A204.1 (cell line): ENCODE measurements at regions not wholly inside any gene's neighbourhood (a gene's known extent, or its start where the extent isn't known, plus 50 kb on each side); places are given as distances from the start of the nearest gene placed in this dataset.
"Not testable (repeated sequence)": the region's sequence is repeated elsewhere in the genome, so short reads cannot be mapped to it uniquely, and the experiment has no call there.

Source experiments
- FAIRE-seq: peaks from 2 replicates; lab custom pipeline; 2012; peaks lifted over from hg19 to GRCh38; lab: Jason Lieb, UNC

- no peak for FAIRE-seq
Observed at GRCh38 chr9:27673641-27674040, 100.4 kb upstream of the C9orf72 start.

- FAIRE-seq: no peak
Observed at GRCh38 chr9:27675354-27675753, 102.1 kb upstream of the C9orf72 start.

GRCh38 chr9:27676827-27677226 lies 103.5 kb upstream of the C9orf72 start:
- FAIRE-seq: no peak

- FAIRE-seq: no peak
Observed at GRCh38 chr9:27679338-27679737, 106.1 kb upstream of the C9orf72 start.

- no peak for FAIRE-seq
Observed at GRCh38 chr9:27683181-27683580, 109.9 kb upstream of the C9orf72 start.

GRCh38 chr9:27688954-27689353 lies 115.7 kb upstream of the C9orf72 start:
- no peak for FAIRE-seq

- FAIRE-seq: not testable (repeated sequence)
Observed at GRCh38 chr9:27690816-27691215, 117.5 kb upstream of the C9orf72 start.

GRCh38 chr9:27699621-27700020 lies 126.3 kb upstream of the C9orf72 start:
- FAIRE-seq: no peak

GRCh38 chr9:27701016-27701415 lies 127.7 kb upstream of the C9orf72 start:
- FAIRE-seq: no peak

- no peak for FAIRE-seq
Observed at GRCh38 chr9:27701587-27701986, 128.3 kb upstream of the C9orf72 start.

GRCh38 chr9:27703216-27703980 lies 130.1 kb upstream of the C9orf72 start:
- FAIRE-seq: no peak

- no peak for FAIRE-seq
Observed at GRCh38 chr9:27711241-27711640, 138.0 kb upstream of the C9orf72 start.

- FAIRE-seq: no peak
Observed at GRCh38 chr9:27712806-27713205, 139.5 kb upstream of the C9orf72 start.

- no peak for FAIRE-seq
Observed at GRCh38 chr9:27714388-27714787, 141.1 kb upstream of the C9orf72 start.

GRCh38 chr9:27715651-27716050 lies 142.4 kb upstream of the C9orf72 start:
- FAIRE-seq: no peak

- no peak for FAIRE-seq
Observed at GRCh38 chr9:27717991-27718390, 144.7 kb upstream of the C9orf72 start.

GRCh38 chr9:27719711-27720110 lies 146.4 kb upstream of the C9orf72 start:
- FAIRE-seq: no peak

GRCh38 chr9:27722866-27723265 lies 149.6 kb upstream of the C9orf72 start:
- no peak for FAIRE-seq

GRCh38 chr9:27726244-27727081 lies 153.2 kb upstream of the C9orf72 start:
- peak; percentile 66 for FAIRE-seq

- FAIRE-seq: no peak
Observed at GRCh38 chr9:27732494-27732893, 159.2 kb upstream of the C9orf72 start.

GRCh38 chr9:27743490-27743889 lies 170.2 kb upstream of the C9orf72 start:
- no peak for FAIRE-seq

- FAIRE-seq: no peak
Observed at GRCh38 chr9:27747450-27747849, 174.2 kb upstream of the C9orf72 start.

- FAIRE-seq: no peak
Observed at GRCh38 chr9:27749838-27750237, 176.6 kb upstream of the C9orf72 start.

- FAIRE-seq: no peak
Observed at GRCh38 chr9:27750566-27750965, 177.3 kb upstream of the C9orf72 start.
